Activated CD4-positive, alpha-beta T cell treated with anti-CD3 and anti-CD28 coated beads, Interleukin-2, Interleukin-6, amounts not matched to agents 100 ng/mL and 50 ng/mL, durations not matched to agents 16 hours and 8 hours (primary cell): ENCODE measurements at regions not wholly inside any gene's neighbourhood (a gene's known extent, or its start where the extent isn't known, plus 50 kb on each side); places are given as distances from the start of the nearest gene placed in this dataset.

Experiments
- DNase-seq: peaks from one replicate; pipeline ENCODE4 v3.0.0-alpha.2; 2020

- no peak for DNase-seq
Observed at GRCh38 chr2:234691968-234692955, 195.4 kb upstream of the ARL4C start.

GRCh38 chr2:234691214-234691575 is 194.3 kb upstream of the ARL4C start:
- DNase-seq: no peak

GRCh38 chr2:234690569-234691213 is 193.8 kb upstream of the ARL4C start:
- no peak for DNase-seq

DNA sequence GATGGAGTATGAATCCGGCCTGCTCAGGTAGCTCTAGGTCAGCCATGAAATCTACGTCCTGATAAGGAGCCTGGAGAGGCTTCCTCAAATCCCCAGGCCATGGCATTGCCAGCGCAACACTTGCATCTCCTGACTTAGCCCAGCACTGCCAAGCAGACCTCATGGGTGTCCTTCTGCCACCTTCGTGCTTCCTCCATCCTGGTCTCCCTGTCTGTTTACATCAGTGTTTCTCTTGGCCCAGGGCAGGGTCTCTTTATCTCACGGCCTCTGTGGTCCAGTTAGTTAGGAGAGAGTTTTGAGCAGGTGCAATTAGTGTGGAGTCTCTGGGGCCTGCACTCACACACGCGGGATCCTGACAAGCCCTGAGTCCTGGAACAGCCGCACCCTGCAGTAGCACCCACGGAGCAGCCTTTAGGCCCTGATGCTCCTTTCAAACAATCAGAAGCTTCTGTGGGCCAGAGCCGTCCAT is 193.1 kb upstream of the ARL4C start:
- no peak for DNase-seq

GRCh38 chr2:234687718-234688475 is 191.0 kb upstream of the ARL4C start:
- no peak for DNase-seq

- no peak for DNase-seq
Observed at GRCh38 chr2:234686088-234686890, 189.4 kb upstream of the ARL4C start.

DNA sequence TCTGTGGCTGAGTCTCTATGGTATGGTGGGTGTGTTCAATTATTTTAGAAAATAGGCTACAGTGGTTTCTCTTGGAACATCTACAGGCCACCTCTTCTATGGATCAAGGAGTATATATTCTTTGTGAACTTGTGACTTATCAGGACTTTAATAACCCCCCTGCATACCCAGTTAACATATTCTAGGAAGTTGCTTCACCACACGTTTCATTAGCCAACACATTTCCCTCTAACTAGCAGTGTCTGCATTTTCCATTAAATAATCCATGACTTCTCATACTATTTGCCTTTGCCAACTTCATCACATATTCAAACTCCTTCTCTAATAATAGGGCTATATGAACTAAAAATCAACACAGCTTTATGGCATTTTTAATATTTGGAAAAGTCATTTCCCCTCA is 187.6 kb upstream of the ARL4C start:
- no peak for DNase-seq

DNA sequence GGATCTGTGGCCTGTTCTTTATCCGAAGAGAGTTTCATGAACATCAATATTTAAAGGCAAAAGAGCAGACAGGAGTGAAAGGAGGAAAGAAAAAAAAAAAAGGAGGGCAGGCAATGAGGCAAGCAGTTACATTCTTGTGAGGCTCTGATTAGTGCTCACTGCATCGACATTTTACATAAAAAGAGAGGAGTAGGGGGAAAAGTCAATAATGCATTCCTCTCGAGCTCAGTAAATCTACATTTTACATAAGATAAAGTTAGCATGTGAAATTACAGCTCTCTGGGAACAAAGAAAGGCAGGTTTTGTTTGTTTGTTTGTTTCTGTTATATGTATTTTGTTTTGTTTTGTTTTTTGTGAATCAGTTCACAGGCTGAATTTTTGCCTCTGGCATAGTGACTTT is 187.1 kb upstream of the ARL4C start:
- no peak for DNase-seq

DNA sequence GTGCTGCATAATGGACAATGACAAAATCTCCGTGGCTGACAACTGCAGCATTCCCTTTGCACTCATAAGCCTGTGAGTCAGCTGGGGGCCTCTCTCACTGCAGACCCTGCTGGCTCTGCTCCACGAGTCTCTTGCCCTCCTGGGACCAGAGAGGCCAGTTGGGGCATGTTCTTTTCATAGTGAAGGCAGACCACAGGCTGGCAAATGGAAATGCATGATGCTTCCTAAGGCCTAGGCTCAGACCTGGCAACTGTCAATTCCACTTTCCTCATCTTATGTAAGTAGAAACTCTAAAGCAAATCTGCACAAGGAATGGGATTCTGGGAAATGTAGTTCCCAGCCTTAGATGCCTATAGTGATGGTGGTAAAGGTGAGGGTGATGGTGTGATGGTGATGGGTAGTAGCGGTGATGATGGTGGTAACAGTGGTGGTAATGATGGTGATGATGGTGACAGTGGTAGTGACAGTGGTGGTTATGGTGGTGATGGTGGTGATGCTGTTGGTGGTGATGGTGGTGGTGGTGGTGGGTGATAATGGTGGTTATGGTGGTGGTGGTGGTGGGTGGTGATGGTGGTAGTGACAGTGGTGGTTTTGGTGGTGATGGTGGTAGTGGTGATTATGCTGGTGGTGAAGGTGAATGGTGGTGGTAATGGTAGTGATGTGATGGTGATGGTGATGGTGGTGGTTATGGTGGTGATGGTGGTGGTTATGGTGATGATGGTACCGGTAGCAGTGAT is 185.8 kb upstream of the ARL4C start:
- DNase-seq: no peak

DNA sequence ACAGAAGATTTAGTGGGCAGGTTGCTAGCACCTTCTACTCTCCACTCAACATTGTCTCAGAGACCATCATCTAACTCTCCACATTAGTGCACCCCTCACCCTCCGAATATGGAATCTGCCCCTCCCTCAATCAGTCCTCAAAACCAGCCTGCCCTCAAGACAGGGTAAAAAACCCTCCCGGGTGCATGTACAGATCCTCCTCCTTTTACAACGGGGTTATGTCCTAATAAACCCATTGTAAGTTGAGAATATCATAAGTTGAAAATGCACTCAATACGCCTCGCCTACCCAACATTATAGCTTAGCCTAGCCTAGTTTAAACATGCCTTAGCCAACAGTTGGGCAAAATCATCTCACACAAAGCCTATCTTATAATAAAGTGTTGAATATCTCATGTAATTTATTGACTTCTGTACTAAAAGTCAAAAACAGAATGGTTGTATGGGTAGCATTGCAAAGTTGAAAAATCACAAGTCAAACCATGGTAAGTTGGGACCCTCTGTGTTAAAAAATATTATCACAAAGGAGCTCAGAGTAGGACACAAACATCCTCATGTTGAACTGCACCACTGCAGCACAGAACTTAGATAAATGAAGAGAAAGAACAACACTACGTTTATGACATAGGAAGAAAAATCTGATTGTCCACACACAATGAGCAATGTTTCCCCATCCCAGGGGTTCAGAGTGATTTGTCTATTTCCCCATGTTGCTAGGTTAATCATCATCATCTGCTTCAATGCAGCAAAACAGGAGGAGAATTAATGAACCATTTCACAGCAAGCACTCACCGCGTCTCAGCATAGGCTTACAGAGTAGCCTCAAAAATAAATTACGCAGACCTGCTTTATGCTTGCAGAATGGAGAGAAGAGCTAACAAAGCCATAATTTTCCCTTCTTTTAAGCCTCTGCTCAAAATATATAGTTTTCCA is 184.1 kb upstream of the ARL4C start:
- DNase-seq: no peak

- no peak for DNase-seq
Observed at GRCh38 chr2:234679741-234680687, 183.1 kb upstream of the ARL4C start.

- no peak for DNase-seq
Observed at GRCh38 chr2:234679301-234679740, 182.4 kb upstream of the ARL4C start.

GRCh38 chr2:234678711-234679110 is 181.8 kb upstream of the ARL4C start:
- DNase-seq: no peak

DNA sequence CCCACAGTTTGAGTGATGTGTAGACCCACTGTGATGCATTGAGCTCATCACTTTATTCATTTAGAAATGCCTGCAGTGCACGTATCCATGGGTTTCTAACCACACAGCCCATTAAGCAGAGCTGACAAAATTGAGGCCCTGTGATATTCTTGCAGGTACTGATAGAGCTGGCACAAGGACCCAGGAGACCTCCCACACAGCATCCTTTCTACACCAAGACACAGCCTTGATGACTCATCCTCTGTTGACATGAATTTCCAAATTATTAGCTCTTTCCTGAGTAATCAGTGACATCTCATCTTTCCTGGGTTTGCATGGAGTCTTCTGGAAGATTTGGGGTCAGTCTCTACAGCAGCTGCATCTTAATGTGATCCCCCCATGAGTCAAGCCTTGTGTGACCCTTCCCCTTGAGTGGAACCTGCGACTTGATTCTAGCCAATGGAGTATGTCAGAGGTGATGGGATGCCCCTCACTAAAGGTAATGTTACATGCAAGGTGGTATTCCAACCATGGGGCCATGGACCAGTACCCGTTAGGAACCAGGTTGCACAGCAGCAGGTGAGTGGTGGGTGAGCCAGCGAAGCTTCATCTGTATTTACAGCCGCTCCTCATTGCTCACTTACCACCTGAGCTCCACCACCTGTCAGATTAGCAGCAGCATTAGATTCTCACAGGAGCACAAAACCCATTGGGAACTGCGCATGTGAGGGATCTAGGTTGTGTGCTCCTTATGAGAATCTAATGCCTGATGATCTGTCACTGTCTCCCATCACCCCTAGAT is 181.1 kb upstream of the ARL4C start:
- no peak for DNase-seq

DNA sequence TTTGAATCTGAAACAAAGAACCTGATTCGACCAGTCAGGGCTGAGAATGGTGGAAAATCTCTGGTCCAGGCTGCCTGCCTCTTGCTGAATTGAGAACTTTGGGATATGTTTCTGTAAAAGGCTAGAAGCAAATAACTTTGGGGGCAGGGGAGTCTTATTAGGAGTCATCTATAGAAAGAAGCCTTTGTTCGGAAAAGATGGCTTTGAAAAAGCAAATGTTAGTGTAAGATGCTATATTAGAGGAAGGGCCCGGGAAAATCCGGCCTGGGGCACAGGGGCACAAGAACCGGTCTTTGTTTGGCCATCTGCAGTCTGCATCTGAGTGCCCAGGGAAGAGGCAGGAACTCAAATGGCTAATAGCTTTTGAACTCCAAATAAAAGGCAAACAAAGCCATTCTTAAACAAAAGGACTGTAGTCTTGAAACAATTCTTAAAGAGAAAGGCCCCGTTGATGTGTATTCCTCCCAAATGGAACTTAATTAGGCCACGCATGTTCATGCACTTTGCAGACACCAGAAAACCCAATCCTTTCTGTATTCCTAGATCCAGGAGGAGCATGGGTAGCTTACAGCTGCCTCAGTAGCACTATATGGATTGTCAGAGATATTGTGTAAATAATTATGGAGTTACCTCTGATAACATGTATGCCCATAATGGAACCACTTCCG is 180.0 kb upstream of the ARL4C start:
- DNase-seq: no peak

GRCh38 chr2:234676109-234676782 is 179.4 kb upstream of the ARL4C start:
- no peak for DNase-seq

DNA sequence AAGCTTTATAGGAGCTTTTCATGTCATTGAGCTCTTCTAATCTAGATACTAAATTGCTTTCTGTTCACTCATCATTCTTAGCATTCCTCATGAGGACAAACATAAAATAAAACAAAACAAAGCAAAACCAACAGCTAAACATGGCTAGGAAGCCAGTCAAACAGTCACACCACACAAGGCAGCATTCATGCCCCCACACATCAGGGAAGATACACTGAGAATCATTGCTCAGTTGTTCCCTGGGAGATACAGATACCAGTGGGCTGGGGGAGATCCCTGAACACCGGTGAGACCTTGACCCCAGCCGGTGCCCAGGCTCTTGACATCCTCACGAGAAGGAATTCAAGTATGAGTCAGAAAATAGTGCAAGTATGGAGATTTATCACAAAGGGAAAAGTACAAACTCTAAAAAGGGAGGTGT is 177.9 kb upstream of the ARL4C start:
- no peak for DNase-seq
